GM23338 (cell line): ENCODE measurements at regions not wholly inside any gene's neighbourhood (a gene's known extent, or its start where the extent isn't known, plus 50 kb on each side); places are given as distances from the start of the nearest gene placed in this dataset.

Source experiments
- ATAC-seq: fragments of 200-7000 bp; cut with Tn5 transposase; 3 replicates; pipeline ENCODE4 v1.9.1; 2020
- DNase-seq: peaks from one replicate; pipeline ENCODE4 v3.0.0-alpha.2; 2015; ENCODE audit warnings: low spot score
- H2AFZ ChIP-seq: fragments of 200-600 bp; sonication (generic); 2 replicates; pipeline ENCODE4 v1.8.0; 2016; ENCODE audit warnings: antibody characterized with exemption, mild to moderate bottlenecking, moderate library complexity
- H3F3A ChIP-seq: fragments of 200-600 bp; sonication (generic); replicated peaks from 2 replicates; pipeline ENCODE4 v1.8.0; 2017; ENCODE audit warnings: antibody characterized with exemption, mixed run types, low read depth
- H3K27ac ChIP-seq: fragments of 200-600 bp; sonication (generic); 2 replicates; pipeline ENCODE4 v1.6.1; 2016; ENCODE audit warnings: low read depth
- H3K27me3 ChIP-seq: fragments of 200-600 bp; sonication (generic); 2 replicates; pipeline ENCODE4 v1.8.0; 2016; ENCODE audit warnings: mild to moderate bottlenecking, mixed run types, moderate library complexity; ENCODE audit not compliant: insufficient read depth
- H3K36me3 ChIP-seq: fragments of 200-600 bp; sonication (generic); 2 replicates; pipeline ENCODE4 v1.8.0; 2016; ENCODE audit warnings: mild to moderate bottlenecking; ENCODE audit not compliant: insufficient read depth
- H3K4me1 ChIP-seq: fragments of 200-600 bp; sonication (generic); 2 replicates; pipeline ENCODE4 v1.8.0; 2016; ENCODE audit warnings: mild to moderate bottlenecking, moderate library complexity; ENCODE audit not compliant: insufficient read depth
- H3K4me2 ChIP-seq: fragments of 200-600 bp; sonication (generic); 2 replicates; pipeline ENCODE4 v1.7.1; 2017; ENCODE audit warnings: mixed run types
- H3K4me3 ChIP-seq: fragments of 200-600 bp; sonication (generic); 2 replicates; pipeline ENCODE4 v1.6.1; 2016; ENCODE audit warnings: mixed run types
- H3K79me2 ChIP-seq: fragments of 200-600 bp; sonication (generic); replicated peaks from 2 replicates; pipeline ENCODE4 v1.8.0; 2017; ENCODE audit warnings: mild to moderate bottlenecking; ENCODE audit not compliant: insufficient read depth
- H3K9me2 ChIP-seq: fragments of 200-600 bp; sonication (generic); 2 replicates; pipeline ENCODE4 v1.8.0; 2017; ENCODE audit not compliant: insufficient read depth
- H4K20me1 ChIP-seq: fragments of 200-600 bp; sonication (generic); replicated peaks from 2 replicates; pipeline ENCODE4 v1.8.0; 2017; ENCODE audit warnings: mild to moderate bottlenecking; ENCODE audit not compliant: insufficient read depth
- H3K27ac Mint-ChIP-seq: 2 replicates; pipeline ENCODE4 v1.8.0; 2020; ENCODE audit warnings: inconsistent platforms, mild to moderate bottlenecking, moderate library complexity, mixed read lengths
- H3K27me3 Mint-ChIP-seq: 3 replicates; pipeline ENCODE4 v1.8.0; 2022; ENCODE audit warnings: low read depth, mild to moderate bottlenecking, moderate library complexity, mixed read lengths, inconsistent platforms; ENCODE audit not compliant: insufficient read depth, poor library complexity
- H3K36me3 Mint-ChIP-seq: 3 replicates; pipeline ENCODE4 v1.8.0; 2021; ENCODE audit warnings: low read depth, mild to moderate bottlenecking, inconsistent platforms, moderate library complexity, mixed read lengths
- H3K4me1 Mint-ChIP-seq: 3 replicates; pipeline ENCODE4 v1.8.0; 2020; ENCODE audit warnings: mild to moderate bottlenecking, inconsistent platforms, mixed read lengths
- H3K4me3 Mint-ChIP-seq: 3 replicates; pipeline ENCODE4 v1.8.0; 2021; ENCODE audit warnings: moderate library complexity, mild to moderate bottlenecking, inconsistent platforms, mixed read lengths
- H3K9me3 Mint-ChIP-seq: 3 replicates; pipeline ENCODE4 v1.8.0; 2020; ENCODE audit warnings: moderate library complexity, mild to moderate bottlenecking, inconsistent platforms, mixed read lengths
- REST ChIP-seq: IDR thresholded peaks from one replicate; pipeline ENCODE4 v1.6.1; 2018; ENCODE audit warnings: antibody characterized with exemption; ENCODE audit not compliant: unreplicated experiment
- ZNF114 ChIP-seq: fragments of 250-450 bp; sonication (Bioruptor Pico); IDR thresholded peaks from 2 replicates; pipeline ENCODE4 v1.5.0; 2020; ENCODE audit warnings: mild to moderate bottlenecking, moderate library complexity
- ZNF462 ChIP-seq: fragments of 250-450 bp; sonication (Bioruptor Pico); IDR thresholded peaks from 2 replicates; pipeline ENCODE4 v1.5.0; 2020; ENCODE audit warnings: mild to moderate bottlenecking, moderate library complexity

GRCh38 chr6:12654514-12654913, 62.1 kb upstream of the PHACTR1 start:
- no peak for ATAC-seq

More at GRCh38 chr6:12654514-12654913, 62.1 kb upstream of the PHACTR1 start:
- no peaks in the 10 kb centered on the region for H3K79me2 ChIP-seq
- TF ChIP-seq ZNF114 (CRISPR knock-in tag) (no peak), REST (no peak), ZNF462 (no peak)
- no peak for DNase-seq
- H4K20me1 ChIP-seq = no peaks in the 10 kb centered on the region
- H3K4me2 ChIP-seq = no peak overlapping the region
- no peaks in the 10 kb centered on the region for H3K9me2 ChIP-seq
- H3K36me3 ChIP-seq = no peaks in the 10 kb centered on the region
- Mint-ChIP-seq H3K36me3 (no peaks in the 10 kb centered on the region), H3K27me3 (peaks cover 3% of the 10 kb centered on the region), H3K9me3 (no peaks in the 10 kb centered on the region; the same call in 2 of the 3 replicates), H3K4me3 (no peak overlapping the region), H3K27ac (no peak overlapping the region), H3K4me1 (peaks cover 7% of the 10 kb centered on the region; the same call in 2 of the 3 replicates)
- no peaks in the 10 kb centered on the region for H3K4me1 ChIP-seq
- no peak overlapping the region for H3K4me3 ChIP-seq
- no peak overlapping the region for H3K27ac ChIP-seq
- no peaks in the 10 kb centered on the region for H3F3A ChIP-seq
- no peak overlapping the region for H2AFZ ChIP-seq
- no peaks in the 10 kb centered on the region for H3K27me3 ChIP-seq
